ENCODE measurements at regions not wholly inside any gene's neighbourhood (a gene's known extent, or its start where the extent isn't known, plus 50 kb on each side); places are given as distances from the start of the nearest gene placed in this dataset.

DNA sequence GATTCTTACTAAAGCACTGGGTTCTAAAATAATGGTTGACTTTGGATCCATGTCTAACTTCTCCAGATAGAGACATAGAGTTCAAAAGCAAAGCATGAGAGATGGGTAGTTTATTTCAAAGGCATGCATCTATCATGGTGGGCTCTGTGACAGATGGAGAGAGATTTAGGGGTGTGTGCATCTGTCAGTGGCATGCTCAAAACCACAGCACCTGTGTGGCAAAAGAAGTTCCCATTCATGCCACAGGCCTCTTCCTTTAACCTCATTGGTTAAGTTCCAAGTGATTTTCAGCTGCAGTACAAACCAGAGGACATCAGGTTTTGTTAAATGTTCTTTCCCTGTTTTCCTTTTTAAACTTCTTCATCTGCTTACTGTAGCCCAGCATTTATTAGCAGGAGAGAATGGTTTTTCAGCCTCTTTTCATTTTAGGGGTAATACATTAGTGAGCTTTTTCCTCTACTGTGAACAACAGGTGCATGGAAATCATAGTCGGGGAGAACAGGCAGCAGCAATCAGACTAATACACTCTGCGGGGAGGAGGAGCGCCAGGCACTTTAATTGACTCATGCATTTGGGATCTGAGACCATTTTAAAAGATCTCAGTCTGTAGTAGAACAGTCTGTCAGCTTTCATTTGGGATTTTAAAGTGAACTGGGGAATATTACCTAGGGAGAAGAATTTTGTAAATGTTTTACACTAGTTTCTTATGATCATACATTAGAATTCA lies 52.4 kb upstream of the UPP2 start:
- ATAC-seq (ENCODE audit: poor library complexity): no peak
- intact Hi-C loops (cut with DNase I): no loop called here
- DNase-seq: no peak

- no peak for ATAC-seq (ENCODE audit: poor library complexity)
- intact Hi-C loops (cut with DNase I): no loop called here
- no peak for DNase-seq
Measured at GRCh38 chr2:158048327-158048726, 53.3 kb upstream of the UPP2 start.

DNA sequence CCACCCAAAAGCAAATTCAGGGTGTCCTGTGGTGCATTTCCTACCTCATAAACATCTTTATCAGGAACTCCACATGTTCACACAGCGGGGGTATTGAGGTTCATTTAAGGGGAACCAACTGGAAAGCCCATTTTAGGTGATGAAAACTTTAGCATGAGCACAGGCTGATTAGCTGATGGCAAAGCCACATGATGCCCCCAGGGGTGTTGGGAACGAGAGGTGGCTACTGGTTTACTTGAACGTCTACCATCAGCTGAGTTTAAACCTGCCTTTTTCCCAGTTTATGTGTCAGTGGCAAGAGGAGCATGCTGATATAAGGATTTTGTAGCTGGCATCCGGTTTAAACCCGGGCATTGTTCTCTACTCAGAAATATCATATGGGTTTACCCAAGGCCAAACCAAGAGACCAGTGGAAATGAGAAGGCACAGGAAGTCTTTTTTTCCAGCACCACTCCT lies 54.5 kb upstream of the UPP2 start:
- intact Hi-C loops (cut with DNase I): no loop called here
- ATAC-seq (ENCODE audit: poor library complexity): no peak
- DNase-seq: no peak

DNA sequence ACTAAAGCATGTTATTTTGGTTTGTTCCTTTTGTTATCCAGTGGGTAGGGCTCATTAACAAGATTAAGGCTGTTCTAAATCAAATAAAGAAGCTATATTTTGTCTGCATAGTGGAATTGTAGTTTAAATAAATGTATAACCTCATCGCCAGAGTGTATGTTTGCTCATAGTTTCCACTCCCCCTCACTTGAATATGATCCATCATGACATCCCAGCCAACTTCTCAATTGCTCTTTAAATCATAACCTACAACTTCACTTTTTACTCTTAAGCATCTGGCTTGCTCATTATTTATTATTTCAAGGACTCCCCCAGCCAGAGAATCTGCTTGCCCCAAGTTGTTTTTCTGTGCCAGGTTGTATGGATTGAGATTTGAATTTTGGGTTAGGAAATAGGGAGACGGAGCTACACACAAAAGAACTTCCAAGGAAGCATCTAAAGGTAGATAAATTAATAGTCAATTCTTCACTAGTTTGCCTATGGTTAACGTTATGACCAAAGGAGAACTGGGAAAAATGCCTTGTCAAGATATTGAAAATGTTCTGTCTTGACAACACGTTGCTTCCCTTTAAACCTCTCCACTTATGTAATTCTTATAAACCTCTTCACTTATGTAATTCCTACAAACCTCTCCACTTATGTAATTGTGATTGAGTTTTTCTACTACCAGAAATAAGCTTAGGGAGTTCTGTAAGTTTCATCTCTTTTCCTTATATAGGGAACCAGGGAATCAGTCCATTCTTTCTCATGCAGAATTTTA lies 55.4 kb upstream of the UPP2 start:
- ATAC-seq (ENCODE audit: poor library complexity) (no peak), DNase-seq (no peak)
- intact Hi-C loops (cut with DNase I): no loop called here

DNA sequence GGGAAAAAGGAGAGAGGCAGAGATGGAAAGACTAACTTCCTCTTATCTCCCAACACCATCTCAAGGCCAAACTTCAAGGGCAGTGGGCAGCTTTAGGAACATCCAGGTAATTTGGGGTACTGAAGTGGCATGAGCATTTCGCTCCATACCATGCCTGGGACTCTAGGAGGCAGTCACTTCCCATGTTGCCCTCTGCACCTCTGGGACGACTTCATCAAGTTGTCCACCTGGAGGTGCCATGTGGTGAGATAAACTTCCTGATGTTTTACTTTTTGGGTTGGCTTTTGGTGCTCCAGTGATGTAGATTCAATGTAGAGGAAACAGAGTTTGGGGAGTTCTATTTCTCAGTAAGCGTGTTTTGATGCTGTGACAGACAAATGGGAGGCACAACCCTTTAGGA lies 56.3 kb upstream of the UPP2 start:
- ATAC-seq (ENCODE audit: poor library complexity): no peak
- no peak for DNase-seq
- intact Hi-C loops (cut with DNase I): no loop called here

DNA sequence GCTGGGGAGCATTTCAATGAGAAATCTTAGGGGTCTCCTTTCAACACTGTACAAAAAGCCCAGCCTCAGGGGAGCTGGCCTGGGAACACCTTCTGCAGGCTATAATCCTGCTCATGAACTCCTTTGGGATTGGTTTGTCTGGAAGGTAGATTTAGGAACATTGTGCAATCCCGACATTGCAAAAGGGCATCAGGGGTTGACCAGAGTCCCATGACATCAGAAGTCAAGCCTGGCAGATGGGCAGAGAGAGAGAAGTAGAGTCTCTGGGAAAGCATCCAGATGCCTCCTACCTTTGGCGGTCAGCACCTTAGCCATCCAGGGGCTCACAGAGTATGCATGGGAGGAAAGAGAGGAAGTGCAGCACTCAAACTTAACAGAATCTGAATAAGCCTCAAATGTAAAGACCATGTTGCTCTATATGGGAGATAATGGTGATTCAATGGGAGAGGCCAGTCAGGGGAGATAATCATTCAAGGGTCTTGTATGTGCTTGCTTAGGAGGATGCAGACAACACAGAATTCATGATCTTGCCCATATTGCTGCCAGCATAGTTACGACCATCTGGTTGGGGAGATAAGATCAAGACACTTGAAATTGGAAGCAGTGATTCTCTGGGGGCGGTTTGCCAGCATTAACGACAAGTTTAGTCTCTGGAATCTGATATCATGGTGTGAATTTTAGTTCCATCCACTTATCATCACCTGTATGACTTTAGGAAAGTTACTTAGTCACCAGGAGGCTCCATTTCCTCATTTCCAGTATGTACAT lies 58.3 kb upstream of the UPP2 start:
- DNase-seq: no peak
- intact Hi-C loops (cut with DNase I): no loop called here
- no peak for ATAC-seq (ENCODE audit: poor library complexity)

DNA sequence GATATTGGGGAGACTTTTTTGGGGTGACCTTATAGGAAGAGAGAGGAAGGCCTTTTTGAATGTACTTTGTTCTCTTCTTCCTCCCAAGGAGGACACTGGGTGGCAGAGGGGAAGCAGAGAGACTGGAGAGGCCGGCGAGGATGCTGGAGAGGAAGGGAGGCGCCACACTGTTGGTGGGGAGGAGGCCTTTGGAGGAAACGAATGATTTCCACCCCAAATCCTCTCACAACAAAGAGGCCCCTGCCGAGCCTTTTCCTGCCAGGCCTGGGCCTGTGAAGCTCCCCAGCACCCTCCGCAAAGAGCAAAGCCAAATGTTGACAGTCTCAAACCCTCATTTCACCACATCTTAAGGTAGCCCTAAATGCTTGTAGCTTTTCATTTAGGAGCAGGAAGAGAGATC lies 59.0 kb upstream of the UPP2 start:
- ATAC-seq (ENCODE audit: poor library complexity) (no peak), DNase-seq (no peak)
- intact Hi-C loops (cut with DNase I): no loop called here

- ATAC-seq (ENCODE audit: poor library complexity) (no peak), DNase-seq (no peak)
- intact Hi-C loops (cut with DNase I): no loop called here
Measured at GRCh38 chr2:158042245-158042644, 59.4 kb upstream of the UPP2 start.

DNA sequence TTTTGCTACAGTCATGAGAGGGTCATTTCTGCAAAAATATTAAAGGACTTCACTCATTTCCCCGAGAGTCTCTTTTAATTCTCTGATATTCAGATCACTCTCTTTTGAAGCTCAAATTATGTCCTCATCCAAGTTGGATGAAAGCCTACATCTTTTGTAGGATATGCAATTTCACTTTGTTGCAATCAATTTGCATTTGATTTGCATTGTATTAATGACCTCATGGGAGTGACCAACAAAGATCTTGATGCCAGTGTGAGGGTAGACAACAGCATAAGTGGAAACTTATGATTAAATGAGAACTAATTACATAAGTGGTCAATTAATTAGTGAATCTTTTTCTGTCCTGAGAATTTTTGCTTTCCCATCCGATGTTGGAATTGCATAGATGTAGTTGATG lies 60.3 kb upstream of the UPP2 start:
- DNase-seq: no peak
- no peak for ATAC-seq (ENCODE audit: poor library complexity)
- intact Hi-C loops (cut with DNase I): no loop called here

- ATAC-seq (ENCODE audit: poor library complexity) (no peak), DNase-seq (no peak)
- intact Hi-C loops (cut with DNase I): no loop called here
Measured at GRCh38 chr2:158038901-158039300, 62.8 kb upstream of the UPP2 start.

DNA sequence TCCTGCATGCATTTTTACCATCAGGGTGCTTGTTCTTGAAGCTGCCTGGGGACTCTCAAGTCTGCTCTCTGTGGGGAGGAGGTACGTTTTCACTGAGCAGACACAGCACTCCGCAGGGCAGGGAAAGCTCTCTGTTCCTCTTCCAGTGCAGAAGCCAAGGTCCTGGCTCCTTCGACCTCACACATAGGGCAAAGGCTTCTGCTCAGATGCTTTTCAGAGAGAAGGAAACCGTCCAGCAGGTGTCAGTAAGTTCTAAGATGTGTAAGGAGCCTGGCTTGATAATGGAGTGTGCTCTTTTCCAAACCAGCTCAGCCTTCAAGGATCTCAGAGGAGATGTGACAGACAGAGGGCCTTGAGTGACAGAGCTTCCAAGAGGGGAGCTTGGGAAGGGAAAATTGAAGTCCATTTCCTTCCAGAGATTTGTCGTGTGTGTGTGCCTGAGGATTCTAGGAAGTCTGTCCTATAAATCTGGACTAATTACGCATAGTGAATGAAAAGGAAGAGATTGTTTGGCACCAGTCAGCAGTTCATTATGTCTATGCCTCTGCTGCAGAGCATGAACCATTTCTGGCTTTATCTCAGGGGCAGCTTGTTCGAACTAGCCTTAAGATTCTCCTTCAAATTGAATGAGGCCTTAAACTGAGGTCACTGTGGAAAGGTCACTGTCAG lies 67.3 kb upstream of the UPP2 start:
- DNase-seq (no peak), ATAC-seq (ENCODE audit: poor library complexity) (peak; percentile 68)
- intact Hi-C loops (cut with DNase I): no loop called here

DNA sequence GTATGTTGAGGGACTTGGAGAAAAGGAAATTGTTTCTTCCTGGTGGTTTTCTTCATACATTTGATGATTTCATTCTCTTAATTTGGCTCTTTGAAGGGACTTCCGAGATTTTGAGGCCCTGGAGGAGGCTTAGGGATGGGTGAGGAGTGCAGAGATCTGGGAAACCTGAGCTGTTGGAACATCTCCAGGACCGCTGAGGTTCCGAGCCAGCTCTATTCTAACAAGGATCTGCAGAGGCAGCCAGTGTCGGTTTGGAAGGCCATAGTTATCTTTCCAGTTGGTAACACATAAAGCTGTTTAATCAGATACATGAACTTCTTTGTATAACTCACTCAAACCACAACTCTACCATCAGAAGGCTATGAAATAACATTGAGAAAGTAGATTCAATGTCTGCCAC lies 70.3 kb upstream of the UPP2 start:
- intact Hi-C loops (cut with DNase I): no loop called here
- DNase-seq: no peak
- ATAC-seq (ENCODE audit: poor library complexity): no peak

- intact Hi-C loops (cut with DNase I): no loop called here
- ATAC-seq (ENCODE audit: poor library complexity): no peak
- no peak for DNase-seq
Measured at GRCh38 chr2:158025255-158025996, 76.2 kb upstream of the UPP2 start.

DNA sequence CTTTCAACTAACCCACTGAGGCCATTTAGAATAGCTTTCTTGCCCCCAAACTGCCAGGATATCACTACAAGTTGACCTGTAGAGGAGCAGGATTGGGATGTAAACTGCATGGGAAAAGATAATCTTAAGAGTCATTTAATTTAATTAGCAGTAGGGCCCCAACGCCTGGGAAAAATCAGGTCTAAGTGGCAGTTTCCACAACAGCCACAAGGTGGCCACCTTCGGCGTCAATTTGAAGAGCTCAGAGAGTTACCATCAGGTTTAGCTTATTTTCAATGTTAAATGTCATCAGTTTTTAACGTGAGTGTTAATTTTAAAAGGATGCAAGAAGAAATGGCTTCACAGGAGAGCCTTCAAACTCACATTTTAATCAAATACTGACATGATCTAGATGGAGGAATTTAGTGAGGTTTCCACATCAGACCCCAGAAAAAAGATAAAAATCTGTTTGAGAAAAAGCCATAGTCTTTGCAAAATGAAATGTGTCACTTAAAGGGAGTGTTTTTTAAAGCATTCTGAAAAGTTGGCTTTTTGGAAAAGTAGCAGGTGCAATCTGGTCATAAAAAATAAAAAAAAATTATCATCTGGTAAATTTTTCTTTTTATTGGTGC lies 77.3 kb upstream of the UPP2 start:
- peak; percentile 62 for DNase-seq
- intact Hi-C loops (cut with DNase I): loop anchor here (5.0 kb wide), 1 partner anchor 728 kb away; no protein-coding TSS in a partner anchor
- peak; percentile 56 for ATAC-seq (ENCODE audit: poor library complexity)

GRCh38 chr2:158022888-158023287 lies 78.8 kb upstream of the UPP2 start:
- intact Hi-C loops (cut with DNase I): loop anchor here (5.0 kb wide), 1 partner anchor 729 kb away; no protein-coding TSS in a partner anchor
- DNase-seq (no peak), ATAC-seq (ENCODE audit: poor library complexity) (no peak)

GRCh38 chr2:158021226-158021625 lies 80.5 kb upstream of the UPP2 start:
- ATAC-seq (ENCODE audit: poor library complexity): no peak
- no peak for DNase-seq
- intact Hi-C loops (cut with DNase I): loop anchor here (5.0 kb wide), 1 partner anchor 731 kb away; no protein-coding TSS in a partner anchor

- DNase-seq (no peak), ATAC-seq (ENCODE audit: poor library complexity) (no peak)
- intact Hi-C loops (cut with DNase I): loop anchor here (10.0 kb wide), 1 partner anchor 711 kb away; no protein-coding TSS in a partner anchor
Measured at GRCh38 chr2:158015428-158016076, 86.1 kb upstream of the UPP2 start.

All from Right ventricle myocardium superior (tissue), 1 donor.